GM21515 (cell line): ENCODE measurements at regions not wholly inside any gene's neighbourhood (a gene's known extent, or its start where the extent isn't known, plus 50 kb on each side); places are given as distances from the start of the nearest gene placed in this dataset.
"Not testable (repeated sequence)": the region's sequence is repeated elsewhere in the genome, so short reads cannot be mapped to it uniquely, and the experiment has no call there.

Experiments used
- ATAC-seq: cut with Tn5 transposase; IDR thresholded peaks from one replicate; pipeline ENCODE4 v1.9.1; 2021; ENCODE audit not compliant: unreplicated experiment

GRCh38 chr2:224263571-224264043 lies 138.3 kb downstream of the FAM124B start:
- no peak for ATAC-seq

- no peak for ATAC-seq
These were observed 140.6 kb downstream of the FAM124B start for GRCh38 chr2:224261326-224261725.

GRCh38 chr2:224260372-224261020 lies 141.4 kb downstream of the FAM124B start:
- ATAC-seq, result no peak

- no peak for ATAC-seq
These were observed 142.1 kb downstream of the FAM124B start for GRCh38 chr2:224259831-224260230.

GRCh38 chr2:224258059-224258458 lies 143.8 kb downstream of the FAM124B start:
- no peak for ATAC-seq

GRCh38 chr2:224257156-224257555 lies 144.8 kb downstream of the FAM124B start:
- ATAC-seq, result no peak

GRCh38 chr2:224253464-224253863 lies 148.4 kb downstream of the FAM124B start:
- ATAC-seq, result no peak

GRCh38 chr2:224252631-224253030 lies 149.3 kb downstream of the FAM124B start:
- ATAC-seq, result no peak

GRCh38 chr2:224248944-224249371 lies 152.9 kb downstream of the FAM124B start:
- ATAC-seq, result no peak

- ATAC-seq, result no peak
These were observed 159.3 kb downstream of the FAM124B start for GRCh38 chr2:224242561-224242960.

- ATAC-seq, result no peak
These were observed 160.1 kb downstream of the FAM124B start for GRCh38 chr2:224241812-224242211.

- ATAC-seq, result no peak
These were observed 160.9 kb downstream of the FAM124B start for GRCh38 chr2:224241001-224241400.

GRCh38 chr2:224223851-224224555 lies 177.9 kb downstream of the FAM124B start:
- ATAC-seq, result no peak

GRCh38 chr2:224222974-224223373 lies 178.9 kb downstream of the FAM124B start:
- no peak for ATAC-seq

GRCh38 chr2:224222291-224222690 lies 179.6 kb downstream of the FAM124B start:
- ATAC-seq, result no peak

GRCh38 chr2:224221455-224221913 lies 180.4 kb downstream of the FAM124B start:
- ATAC-seq, result no peak

- no peak for ATAC-seq
These were observed 181.2 kb downstream of the FAM124B start for GRCh38 chr2:224220586-224221255.

- ATAC-seq, result no peak
These were observed 180.7 kb upstream of the SERPINE2 start for GRCh38 chr2:224219781-224220180.

- no peak for ATAC-seq
These were observed 178.9 kb upstream of the SERPINE2 start for GRCh38 chr2:224217962-224218347.

- ATAC-seq, result no peak
These were observed 178.3 kb upstream of the SERPINE2 start for GRCh38 chr2:224217233-224217961.

GRCh38 chr2:224215611-224216010 lies 176.5 kb upstream of the SERPINE2 start:
- ATAC-seq, result not testable (repeated sequence)
